IMR-90 (cell line): ENCODE measurements at regions not wholly inside any gene's neighbourhood (a gene's known extent, or its start where the extent isn't known, plus 50 kb on each side); places are given as distances from the start of the nearest gene placed in this dataset.

Experiments
- ATAC-seq: fragments of 200-7000 bp; cut with Tn5 transposase; 2 replicates; pipeline ENCODE4 v1.9.1; 2020; ENCODE audit warnings: low read depth, mild to moderate bottlenecking, moderate library complexity
- BruUV-seq: library from RNA; stranded (reverse); fragments of 400-500 nt; replicated peaks from 2 replicates; lab custom pipeline; 2021; lab: Mats Ljungman, UMichigan
- CTCF ChIA-PET: fragments of 300-600 bp; formaldehyde crosslinking; extraction: SDS; loops from one replicate; lab custom pipeline; 2021; ENCODE audit warnings: antibody characterized with exemption; lab: Yijun Ruan, JAX
- POLR2A ChIA-PET: fragments of 300-600 bp; sonication (Branson Sonifier 250); formaldehyde crosslinking; loops from one replicate; lab custom pipeline; 2022; ENCODE audit warnings: antibody characterized with exemption; ENCODE audit not compliant: unreplicated experiment; lab: Charles Lee
- DNase-seq: peaks from one replicate; pipeline ENCODE4 v3.0.0; 2013
- H2AFZ ChIP-seq: replicated peaks from 2 replicates; pipeline ENCODE3; 2013; ENCODE audit warnings: low read length, mild to moderate bottlenecking; ENCODE audit not compliant: poor library complexity
- H2AK5ac ChIP-seq: 2 replicates; pipeline ENCODE4 v1.6.1; 2013; ENCODE audit warnings: low read depth, low read length, inconsistent platforms
- H2AK9ac ChIP-seq: replicated peaks from 2 replicates; pipeline ENCODE3; 2013; ENCODE audit warnings: mild to moderate bottlenecking, low read depth, low read length, moderate library complexity; ENCODE audit not compliant: poor library complexity
- H2BK120ac ChIP-seq: 2 replicates; pipeline ENCODE4 v1.6.1; 2013; ENCODE audit warnings: low read depth, low read length, inconsistent platforms
- H2BK15ac ChIP-seq: 3 replicates; pipeline ENCODE4 v1.6.1; 2013; ENCODE audit warnings: low read depth, low read length, inconsistent platforms
- H2BK20ac ChIP-seq: 2 replicates; pipeline ENCODE4 v1.6.1; 2013; ENCODE audit warnings: low read depth, mild to moderate bottlenecking, inconsistent platforms, low read length, moderate library complexity
- H2BK5ac ChIP-seq: 2 replicates; pipeline ENCODE4 v1.6.1; 2013; ENCODE audit warnings: mild to moderate bottlenecking, low read depth, low read length, inconsistent platforms; ENCODE audit not compliant: poor library complexity, severe bottlenecking
- H3K14ac ChIP-seq: replicated peaks from 2 replicates; pipeline ENCODE4 v1.6.1; 2013; ENCODE audit warnings: low read depth, low read length, inconsistent platforms
- H3K18ac ChIP-seq: 2 replicates; pipeline ENCODE4 v1.6.1; 2013; ENCODE audit warnings: low read depth, low read length, control low read depth
- H3K23ac ChIP-seq: 2 replicates; pipeline ENCODE4 v1.6.1; 2013; ENCODE audit warnings: low read depth, low read length, inconsistent platforms
- H3K27ac ChIP-seq: 2 replicates; pipeline ENCODE4 v1.5.1; 2013; ENCODE audit warnings: mild to moderate bottlenecking, control low read depth, low read length; ENCODE audit not compliant: insufficient read depth
- H3K27me3 ChIP-seq: 2 replicates; pipeline ENCODE4 v1.6.1; 2013; ENCODE audit warnings: low read length; ENCODE audit not compliant: control insufficient read depth, insufficient read depth
- H3K36me3 ChIP-seq: 2 replicates; pipeline ENCODE4 v1.6.1; 2013; ENCODE audit warnings: low read length, mixed read lengths; ENCODE audit not compliant: control insufficient read depth, insufficient read depth
- H3K4ac ChIP-seq: 2 replicates; pipeline ENCODE4 v1.6.1; 2013; ENCODE audit warnings: low read depth, low read length, inconsistent platforms
- H3K4me1 ChIP-seq: 2 replicates; pipeline ENCODE4 v1.6.1; 2013; ENCODE audit warnings: low read length, mixed read lengths; ENCODE audit not compliant: control insufficient read depth, insufficient read depth
- H3K4me2 ChIP-seq: 2 replicates; pipeline ENCODE4 v1.6.1; 2013; ENCODE audit warnings: low read depth, mild to moderate bottlenecking, control low read depth, low read length, moderate library complexity
- H3K4me3 ChIP-seq: 2 replicates; pipeline ENCODE4 v1.5.1; 2013; ENCODE audit warnings: low read depth, mild to moderate bottlenecking, control low read depth, low read length, moderate library complexity; ENCODE audit not compliant: insufficient read depth
- H3K56ac ChIP-seq: 2 replicates; pipeline ENCODE4 v1.6.1; 2013; ENCODE audit warnings: low read length, inconsistent platforms; ENCODE audit not compliant: insufficient read depth; ENCODE audit errors: extremely low read depth
- H3K79me1 ChIP-seq, 2 experiments: 2 replicates each; pipeline ENCODE4 v1.6.1; 2013; ENCODE audit warnings: low read length in 2 of 2, inconsistent platforms in 1 of 2, low read depth in 1 of 2
- H3K9ac ChIP-seq: 2 replicates; pipeline ENCODE4 v1.6.1; 2013; ENCODE audit warnings: low read depth, low read length, control low read depth
- H3K9me1 ChIP-seq: 2 replicates; pipeline ENCODE4 v1.6.1; 2013; ENCODE audit warnings: low read length, inconsistent platforms; ENCODE audit not compliant: insufficient read depth
- H3K9me3 ChIP-seq: 2 replicates; pipeline ENCODE4 v1.6.1; 2013; ENCODE audit warnings: low read length; ENCODE audit not compliant: control insufficient read depth, insufficient read depth
- H4K20me1 ChIP-seq: 2 replicates; pipeline ENCODE4 v1.6.1; 2013; ENCODE audit warnings: low read length, inconsistent platforms; ENCODE audit not compliant: insufficient read depth
- H4K5ac ChIP-seq: 2 replicates; pipeline ENCODE4 v1.6.1; 2013; ENCODE audit warnings: mild to moderate bottlenecking, low read depth, low read length, control low read depth
- H4K8ac ChIP-seq, 2 experiments: 2 replicates each; pipeline ENCODE4 v1.6.1; 2013; ENCODE audit warnings: low read depth in 2 of 2, low read length in 2 of 2, control low read depth in 1 of 2, inconsistent platforms in 1 of 2
- H4K91ac ChIP-seq: 2 replicates; pipeline ENCODE4 v1.6.1; 2013; ENCODE audit warnings: low read depth, low read length, inconsistent platforms; ENCODE audit not compliant: insufficient read depth
- CEBPB ChIP-seq: IDR thresholded peaks from 2 replicates; pipeline ENCODE4 v1.6.1; 2012; ENCODE audit warnings: low read depth, low read length, improper control_type of control experiment
- FOS ChIP-seq: fragments of 150-350 bp; IDR thresholded peaks from 2 replicates; pipeline ENCODE4 v1.6.1; 2016; ENCODE audit warnings: low read depth, low read length
- MAFK ChIP-seq: IDR thresholded peaks from 2 replicates; pipeline ENCODE4 v1.6.1; 2012; ENCODE audit warnings: low read depth, low read length, improper control_type of control experiment
- NFE2L2 ChIP-seq: fragments of 150-350 bp; IDR thresholded peaks from 2 replicates; pipeline ENCODE4 v1.6.1; 2016; ENCODE audit warnings: low read depth, mild to moderate bottlenecking, low read length
- RAD21 ChIP-seq: IDR thresholded peaks from 2 replicates; pipeline ENCODE4 v1.6.1; 2012; ENCODE audit warnings: low read length, improper control_type of control experiment
- RCOR1 ChIP-seq: IDR thresholded peaks from 2 replicates; pipeline ENCODE4 v1.6.1; 2012; ENCODE audit warnings: mild to moderate bottlenecking, low read length, improper control_type of control experiment; ENCODE audit not compliant: insufficient replicate concordance
- WGBS, 2 experiments: methylation state at CpG; one replicate each; pipeline versions ENCODE4 v1.1.5 to v1.1.7; 2013; ENCODE audit warnings: missing lambda C conversion rate in 2 of 2; ENCODE audit not compliant: insufficient read length in 1 of 2; ENCODE audit errors: extremely low coverage in 2 of 2; 5-methylcytosine and 5-hydroxymethylcytosine counted together
- dilution Hi-C: fragments of 300-500 bp; cut with HindIII; formaldehyde crosslinking; loops from one replicate; pipeline ENCODE4 v1.14.3; 2018; ENCODE audit warnings: low sequenced_read_pairs; ENCODE audit not compliant: unreplicated experiment
- in situ Hi-C: fragments of 300-500 bp; cut with MboI; formaldehyde crosslinking; loops from 3 replicates; pipeline ENCODE4 v1.14.3; 2019; ENCODE audit warnings: low sequenced_read_pairs, inconsistent platforms, mixed read lengths
- intact Hi-C: fragments of 100-400 bp; cut with micrococcal nuclease; formaldehyde crosslinking; loops from 2 replicates; pipeline ENCODE4 v1.10.0; 2022
- TF ChIP-seq, protein P1 (sequence below): fragments of 150-350 bp; IDR thresholded peaks from 2 replicates; pipeline ENCODE4 v1.6.1; 2017; ENCODE audit warnings: mild to moderate bottlenecking, antibody characterized with exemption, low read length, low read depth

GRCh38 chr16:49036126-49036525, 245.5 kb downstream of the CBLN1 start:
- Histone ChIP-seq H3K79me1 (no peaks in the 10 kb centered on the region), H2BK120ac (no peak overlapping the region), H2AK5ac (no peak overlapping the region), H4K91ac (no peak overlapping the region), H3K36me3 (no peaks in the 10 kb centered on the region), H3K4me1 (no peaks in the 10 kb centered on the region), H4K5ac (no peak overlapping the region), H3K4ac (no peak overlapping the region), H2AFZ (no peak overlapping the region), H3K9me3 (no peaks in the 10 kb centered on the region), H4K20me1 (no peaks in the 10 kb centered on the region), H3K56ac (no peak overlapping the region), H3K27ac (no peak overlapping the region), H2BK5ac (no peak overlapping the region), H2AK9ac (no peak overlapping the region), H4K8ac (no peak overlapping the region), H3K18ac (no peak overlapping the region), H3K14ac (no peak overlapping the region), H2BK15ac (no peak overlapping the region), H3K9me1 (no peaks in the 10 kb centered on the region), H3K4me3 (no peak overlapping the region), H2BK20ac (no peak overlapping the region), H3K27me3 (no peaks in the 10 kb centered on the region), H3K4me2 (no peak overlapping the region), H3K23ac (no peak overlapping the region), H3K9ac (no peak overlapping the region)
- CTCF ChIA-PET = no interaction called here
- ATAC-seq = no peak
- POLR2A ChIA-PET = no interaction called here
- no CpG with 5 or more reads among the region's 2 CpGs for WGBS, 2 experiments
- dilution Hi-C loops = no loop called here
- in situ Hi-C loops = no loop called here
- TF ChIP-seq, protein P1, sequence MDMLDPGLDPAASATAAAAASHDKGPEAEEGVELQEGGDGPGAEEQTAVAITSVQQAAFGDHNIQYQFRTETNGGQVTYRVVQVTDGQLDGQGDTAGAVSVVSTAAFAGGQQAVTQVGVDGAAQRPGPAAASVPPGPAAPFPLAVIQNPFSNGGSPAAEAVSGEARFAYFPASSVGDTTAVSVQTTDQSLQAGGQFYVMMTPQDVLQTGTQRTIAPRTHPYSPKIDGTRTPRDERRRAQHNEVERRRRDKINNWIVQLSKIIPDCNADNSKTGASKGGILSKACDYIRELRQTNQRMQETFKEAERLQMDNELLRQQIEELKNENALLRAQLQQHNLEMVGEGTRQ = no peak
- no peak for TF ChIP-seq MAFK
- no peak for TF ChIP-seq RAD21
- no peak for TF ChIP-seq FOS
- TF ChIP-seq NFE2L2 = no peak
- no peak for TF ChIP-seq CEBPB
- no peak for TF ChIP-seq RCOR1
- intact Hi-C loops = no loop called here
- no peak for DNase-seq
- no TSS peak for BruUV-seq
